ENCODE measurements at regions not wholly inside any gene's neighbourhood (a gene's known extent, or its start where the extent isn't known, plus 50 kb on each side); places are given as distances from the start of the nearest gene placed in this dataset.
A peak's percentile ranks its signal among the peaks of the same experiment; 100 is the strongest.

DNA sequence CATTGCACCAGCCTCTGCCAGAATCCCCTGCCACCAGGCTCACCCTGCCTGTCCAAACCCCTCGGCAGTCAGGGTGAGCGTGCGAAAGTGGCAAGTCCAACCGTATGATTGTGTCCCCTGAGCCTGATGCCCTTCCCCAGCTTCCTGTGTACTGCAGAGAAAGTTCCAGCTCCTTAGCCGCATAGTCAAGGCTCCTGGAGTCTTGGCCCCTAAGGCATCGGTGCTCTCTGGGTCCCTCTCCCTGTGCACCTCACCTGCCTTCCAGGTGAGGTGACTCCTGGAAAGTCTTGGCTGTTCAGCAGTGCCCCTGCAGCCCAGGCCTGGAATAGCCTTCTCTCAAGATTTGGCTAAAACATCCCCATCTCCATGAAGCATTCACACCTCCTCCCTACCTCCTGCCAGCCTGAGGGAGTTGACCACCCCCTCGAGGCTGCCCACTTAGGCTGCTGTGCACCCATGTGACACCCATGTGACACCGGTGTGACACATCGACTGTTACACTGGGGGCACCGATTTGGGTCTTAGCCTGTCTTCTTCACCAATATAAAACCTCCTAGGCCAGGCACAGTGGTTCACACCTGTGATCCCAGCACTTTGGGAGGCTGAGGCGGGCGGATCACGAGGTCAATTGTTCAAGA, 56.1 kb upstream of the ELN start:
- TF ChIP-seq, protein P1, sequence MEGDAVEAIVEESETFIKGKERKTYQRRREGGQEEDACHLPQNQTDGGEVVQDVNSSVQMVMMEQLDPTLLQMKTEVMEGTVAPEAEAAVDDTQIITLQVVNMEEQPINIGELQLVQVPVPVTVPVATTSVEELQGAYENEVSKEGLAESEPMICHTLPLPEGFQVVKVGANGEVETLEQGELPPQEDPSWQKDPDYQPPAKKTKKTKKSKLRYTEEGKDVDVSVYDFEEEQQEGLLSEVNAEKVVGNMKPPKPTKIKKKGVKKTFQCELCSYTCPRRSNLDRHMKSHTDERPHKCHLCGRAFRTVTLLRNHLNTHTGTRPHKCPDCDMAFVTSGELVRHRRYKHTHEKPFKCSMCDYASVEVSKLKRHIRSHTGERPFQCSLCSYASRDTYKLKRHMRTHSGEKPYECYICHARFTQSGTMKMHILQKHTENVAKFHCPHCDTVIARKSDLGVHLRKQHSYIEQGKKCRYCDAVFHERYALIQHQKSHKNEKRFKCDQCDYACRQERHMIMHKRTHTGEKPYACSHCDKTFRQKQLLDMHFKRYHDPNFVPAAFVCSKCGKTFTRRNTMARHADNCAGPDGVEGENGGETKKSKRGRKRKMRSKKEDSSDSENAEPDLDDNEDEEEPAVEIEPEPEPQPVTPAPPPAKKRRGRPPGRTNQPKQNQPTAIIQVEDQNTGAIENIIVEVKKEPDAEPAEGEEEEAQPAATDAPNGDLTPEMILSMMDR (IDR thresholded peaks at IDR 0.05; ENCODE audit: extremely low read depth, missing control alignments): no peak
- DNase-seq (ENCODE audit: low spot score): no peak

DNA sequence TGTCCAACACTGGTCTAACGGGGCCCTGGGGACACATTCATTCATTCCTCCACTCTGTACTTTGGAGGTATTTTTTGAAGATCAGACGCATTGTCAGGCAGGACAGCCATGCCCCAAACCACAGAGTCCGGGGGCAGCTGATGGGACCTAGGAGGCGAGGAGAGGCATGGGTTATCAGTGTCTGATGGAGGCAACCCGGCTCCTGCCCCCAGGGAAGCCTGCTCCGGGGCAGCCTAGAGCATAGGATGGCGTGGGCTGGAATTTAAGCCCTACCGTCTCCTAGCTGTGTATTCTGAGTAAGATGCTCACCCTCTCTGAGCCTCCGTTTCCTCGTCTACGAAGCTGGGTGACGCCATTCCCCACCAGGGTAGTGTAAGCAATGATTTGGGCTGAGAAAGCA, 55.4 kb upstream of the ELN start:
- TF ChIP-seq, protein P1 (IDR thresholded peaks at IDR 0.05; ENCODE audit: extremely low read depth, missing control alignments): no peak
- DNase-seq (ENCODE audit: low spot score): no peak

DNA sequence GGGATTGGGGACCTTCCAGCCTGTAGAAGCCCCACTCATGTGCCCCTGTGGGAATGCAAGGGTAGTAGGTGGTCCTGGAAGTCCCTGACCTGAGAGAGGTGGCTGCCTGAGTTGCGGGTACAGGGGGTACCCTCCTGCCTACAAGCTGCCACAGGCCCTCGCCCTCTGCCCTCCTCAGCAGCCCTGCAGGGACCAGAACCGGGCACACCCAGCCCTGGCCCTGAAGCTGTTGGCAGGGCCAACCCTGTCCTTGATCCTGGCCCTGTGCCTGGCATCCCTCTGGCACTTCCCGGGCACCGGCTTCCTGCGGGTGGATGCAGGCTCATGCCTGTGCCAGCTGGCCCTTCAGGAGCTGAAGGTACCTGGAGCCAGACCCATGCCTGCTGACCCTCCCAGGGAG, 54.9 kb upstream of the ELN start:
- DNase-seq (ENCODE audit: low spot score): no peak
- TF ChIP-seq, protein P1 (IDR thresholded peaks at IDR 0.05; ENCODE audit: extremely low read depth, missing control alignments): no peak

DNA sequence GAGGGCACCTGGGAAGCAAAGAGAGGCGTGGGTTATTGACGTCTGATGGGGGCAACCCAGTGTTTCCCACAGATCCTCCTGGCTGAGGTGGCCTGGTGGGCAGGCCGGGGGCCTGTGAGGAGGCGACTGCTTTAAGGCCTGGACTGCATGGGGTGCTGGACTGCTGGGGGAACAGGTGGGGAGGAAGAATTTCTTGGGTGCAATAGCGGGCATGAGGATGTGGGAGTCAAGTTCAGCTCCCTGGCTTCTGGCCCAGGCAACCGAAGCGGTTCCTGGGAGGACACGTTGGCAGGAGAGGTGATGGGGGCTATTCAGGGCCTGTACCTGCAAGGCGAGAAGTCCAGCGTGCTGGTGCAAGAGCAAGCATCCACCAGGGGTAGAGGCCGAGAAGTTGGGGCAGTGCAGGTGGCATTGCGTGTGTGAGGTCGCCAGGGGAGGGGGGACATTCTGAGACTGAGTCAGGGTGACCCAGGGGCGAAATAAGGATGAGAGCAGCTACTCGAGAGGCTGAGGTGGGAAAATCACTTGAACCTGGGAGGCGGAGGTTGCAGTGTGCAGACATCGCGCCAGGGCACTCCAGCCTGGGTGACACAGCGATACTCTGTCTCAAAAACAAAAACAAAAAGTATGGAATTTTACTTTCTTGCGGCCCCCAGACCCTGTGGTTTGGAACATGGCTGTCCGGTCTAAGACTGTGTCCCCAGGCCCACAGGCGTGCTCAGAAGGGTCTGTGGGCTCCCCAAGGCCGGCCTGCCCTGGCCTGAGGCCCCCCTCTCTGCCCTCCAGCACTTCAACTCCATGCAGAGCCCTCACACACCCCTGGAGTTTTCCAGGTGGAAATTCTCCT, 53.6 kb upstream of the ELN start:
- DNase-seq (ENCODE audit: low spot score): peak; percentile 23
- TF ChIP-seq, protein P1 (IDR thresholded peaks at IDR 0.05; ENCODE audit: extremely low read depth, missing control alignments): no peak

DNA sequence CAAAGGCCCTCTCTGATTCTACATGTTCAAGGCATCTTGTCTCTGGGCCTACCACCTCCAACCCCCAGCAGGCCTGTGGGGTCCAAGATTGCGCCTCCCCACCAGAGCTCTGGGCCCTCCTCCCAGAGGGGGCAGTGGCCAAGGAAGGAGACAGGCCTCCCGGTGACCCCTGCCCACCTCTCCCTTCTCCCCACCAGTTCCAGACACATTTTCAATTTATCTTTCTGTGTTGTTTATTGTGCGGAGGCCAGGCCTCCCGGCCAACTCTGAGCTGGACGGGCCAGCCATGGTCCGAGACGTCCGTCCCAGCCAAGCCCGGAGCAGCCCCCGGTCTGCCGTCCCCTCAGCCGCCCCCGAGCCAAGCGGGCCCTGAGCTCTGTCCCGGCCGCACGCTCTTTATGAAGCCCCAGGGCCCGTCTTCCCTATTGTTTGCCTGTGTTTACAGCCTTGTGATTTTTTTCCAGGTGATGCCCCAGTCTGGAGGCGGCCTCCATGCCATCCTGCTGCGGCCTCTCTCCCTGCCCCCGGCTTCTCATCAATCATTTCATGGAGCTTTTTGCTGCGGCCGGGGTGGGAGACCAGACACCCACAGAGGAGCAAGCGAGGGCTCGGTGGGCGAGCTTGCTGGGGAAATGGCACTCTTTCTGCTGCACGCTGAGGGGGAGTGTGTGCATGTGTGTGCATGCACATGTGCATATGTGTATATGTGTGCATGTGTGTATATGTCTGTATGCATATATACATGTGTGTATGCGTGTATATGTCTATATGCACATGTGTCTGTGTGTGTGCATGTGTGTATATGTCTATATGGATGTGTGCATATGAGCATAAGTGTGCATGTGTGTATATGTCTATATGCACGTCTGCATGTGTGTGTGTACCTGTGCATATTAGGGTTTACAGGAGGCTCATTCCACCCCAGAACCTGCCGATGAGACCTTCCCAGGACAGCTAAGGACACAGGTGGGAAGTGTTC, 52.7 kb upstream of the ELN start:
- TF ChIP-seq, protein P1 (IDR thresholded peaks at IDR 0.05; ENCODE audit: extremely low read depth, missing control alignments): no peak
- peak; percentile 8 for DNase-seq (ENCODE audit: low spot score)

DNA sequence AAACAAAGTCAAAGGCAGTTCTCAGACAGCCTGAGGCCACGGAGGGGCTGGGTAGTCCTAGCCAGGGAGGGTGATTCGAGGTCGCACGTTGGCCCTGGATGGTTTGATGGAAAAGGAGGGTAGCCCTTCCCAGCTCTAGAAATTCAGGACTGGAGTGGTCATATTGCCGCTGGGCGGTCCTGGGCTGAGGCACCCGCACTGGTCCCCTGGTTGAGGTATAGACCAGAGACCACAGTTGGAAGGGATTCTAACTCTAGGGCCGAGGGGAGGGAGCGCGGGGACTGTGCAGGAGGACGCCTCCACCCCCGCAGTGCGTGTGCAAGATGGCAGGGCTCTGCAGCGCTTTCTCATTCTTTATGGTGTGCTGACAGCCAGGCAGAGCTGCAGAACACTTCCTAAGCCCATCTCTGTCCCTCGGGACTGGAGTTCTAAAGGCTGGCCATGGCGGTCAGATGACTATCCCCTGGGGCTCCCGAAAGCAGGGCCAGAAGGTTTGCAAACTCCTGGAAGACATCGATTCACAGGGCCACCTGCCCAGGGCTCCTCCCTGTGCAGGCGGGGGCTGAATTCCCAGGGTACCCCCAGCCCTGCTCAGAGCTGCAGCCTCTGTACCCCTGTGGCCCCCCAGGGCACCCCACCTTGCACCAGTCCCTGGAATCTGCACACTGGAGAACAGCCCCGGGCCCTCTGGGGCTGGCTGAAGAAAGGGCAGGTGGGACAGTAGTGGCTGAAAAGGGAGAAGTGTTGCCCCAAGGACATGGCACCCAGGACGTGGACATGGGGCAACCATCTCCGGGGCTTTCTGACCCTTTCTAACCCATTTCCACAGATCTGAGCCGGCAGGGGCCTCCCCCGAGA, 51.0 kb upstream of the ELN start:
- DNase-seq (ENCODE audit: low spot score): peak; percentile 19
- TF ChIP-seq, protein P1 (IDR thresholded peaks at IDR 0.05; ENCODE audit: extremely low read depth, missing control alignments): no peak
